ENCODE measurements at regions not wholly inside any gene's neighbourhood (a gene's known extent, or its start where the extent isn't known, plus 50 kb on each side); places are given as distances from the start of the nearest gene placed in this dataset.
A peak's percentile ranks its signal among the peaks of the same experiment; 100 is the strongest.

DNA sequence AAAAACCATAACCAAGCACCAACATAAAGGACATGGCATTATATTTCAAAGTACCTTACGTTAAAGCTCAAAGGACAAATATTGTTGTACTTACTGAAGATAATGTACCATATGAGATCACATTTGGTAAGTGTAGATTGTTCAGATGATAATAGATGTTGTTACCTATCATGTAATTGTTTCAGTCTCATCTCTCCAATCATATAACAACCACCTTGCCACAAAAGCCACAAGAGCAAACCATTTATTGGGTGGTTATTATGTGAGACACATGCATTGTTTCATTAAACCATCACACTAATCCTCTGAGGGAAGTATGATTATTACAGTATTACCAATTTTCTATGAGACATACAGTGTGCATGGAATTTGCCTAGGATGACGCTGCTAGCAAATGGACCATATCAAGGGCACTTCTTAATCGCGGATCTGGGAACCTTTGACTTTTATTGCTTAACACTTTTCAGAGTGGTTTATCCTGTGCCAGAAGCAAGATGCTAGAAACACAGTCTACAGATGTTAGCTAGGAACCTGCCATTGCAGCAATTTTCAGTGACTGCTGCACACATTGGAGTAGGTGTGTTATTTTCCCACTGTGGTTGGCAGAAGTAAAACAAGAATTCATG is 149.8 kb upstream of the AKIRIN2 start:
- DNase-seq (ENCODE audit: low spot score) = no peak

- DNase-seq (ENCODE audit: low spot score) = no peak
Measured at GRCh38 chr6:87848616-87849015, 146.6 kb upstream of the AKIRIN2 start.

DNA sequence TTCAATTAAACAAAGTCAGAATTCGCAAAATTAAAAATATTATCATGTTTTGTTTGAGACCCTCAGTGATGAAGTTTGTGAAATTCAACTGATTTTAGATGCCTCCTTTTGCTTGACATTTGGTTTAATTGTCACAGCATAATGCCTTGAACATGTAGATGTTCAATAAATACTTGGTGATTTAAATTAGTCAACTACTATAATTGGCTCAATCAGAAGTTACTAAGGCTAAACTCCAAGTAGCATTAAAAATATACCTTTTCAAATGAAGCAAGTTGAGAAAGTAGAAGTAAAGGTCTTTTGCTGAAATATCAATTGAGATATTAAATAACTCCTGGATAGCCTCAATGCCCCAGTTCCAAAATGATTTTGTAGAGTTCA is 145.8 kb upstream of the AKIRIN2 start:
- no peak for DNase-seq (ENCODE audit: low spot score)

DNA sequence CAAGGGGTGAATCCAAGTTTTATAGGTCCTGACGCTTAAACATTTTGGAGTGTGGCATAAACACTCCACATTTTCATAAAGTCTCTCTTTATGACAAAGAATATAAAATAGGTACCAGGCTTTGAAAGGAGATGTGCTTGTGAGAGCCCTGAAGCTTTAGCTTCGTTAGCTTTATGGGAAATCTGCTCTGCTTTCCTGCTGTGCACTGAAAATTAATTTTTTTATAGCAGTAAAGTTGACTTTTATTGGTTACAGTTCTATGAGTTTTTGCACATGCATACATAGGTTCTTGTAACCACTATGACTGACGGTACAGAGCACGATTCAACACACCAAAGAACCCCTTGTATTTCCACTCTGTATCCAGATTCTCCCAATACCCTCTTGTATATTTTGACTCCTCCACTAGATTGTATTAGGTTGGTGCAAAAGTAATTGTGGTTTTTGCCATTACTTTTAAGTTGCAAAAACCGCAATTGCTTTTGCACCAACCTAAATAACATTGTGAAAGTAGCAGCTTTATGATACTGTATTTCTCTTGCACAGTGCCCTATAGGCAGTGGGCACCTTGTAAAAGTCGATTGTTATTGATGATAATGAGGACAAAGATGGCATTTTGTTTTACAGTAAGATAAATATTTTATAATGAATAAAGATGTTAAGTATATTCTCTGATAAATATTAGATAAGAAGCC is 145.2 kb upstream of the AKIRIN2 start:
- no peak for DNase-seq (ENCODE audit: low spot score)

DNA sequence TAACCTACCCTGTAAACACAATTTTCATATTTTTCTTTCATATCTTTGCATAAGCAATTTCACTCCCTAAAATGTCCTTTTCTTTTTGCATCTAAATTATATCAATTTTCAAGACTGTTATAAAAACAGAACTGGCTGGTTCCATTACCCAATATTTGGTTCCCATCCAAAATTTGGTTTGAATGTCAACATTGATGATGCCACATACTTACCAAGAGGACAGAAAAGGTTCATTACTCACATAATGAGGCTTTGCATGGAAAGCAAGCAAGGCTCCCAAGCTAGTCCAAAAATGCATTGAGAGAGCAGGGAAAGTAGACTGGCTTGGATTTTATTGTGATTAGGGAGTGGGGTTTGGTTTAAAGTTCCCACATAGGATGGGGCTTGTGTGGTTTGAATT is 144.4 kb upstream of the AKIRIN2 start:
- DNase-seq (ENCODE audit: low spot score) = no peak

- no peak for DNase-seq (ENCODE audit: low spot score)
Measured at GRCh38 chr6:87840324-87840723, 138.3 kb upstream of the AKIRIN2 start.

DNA sequence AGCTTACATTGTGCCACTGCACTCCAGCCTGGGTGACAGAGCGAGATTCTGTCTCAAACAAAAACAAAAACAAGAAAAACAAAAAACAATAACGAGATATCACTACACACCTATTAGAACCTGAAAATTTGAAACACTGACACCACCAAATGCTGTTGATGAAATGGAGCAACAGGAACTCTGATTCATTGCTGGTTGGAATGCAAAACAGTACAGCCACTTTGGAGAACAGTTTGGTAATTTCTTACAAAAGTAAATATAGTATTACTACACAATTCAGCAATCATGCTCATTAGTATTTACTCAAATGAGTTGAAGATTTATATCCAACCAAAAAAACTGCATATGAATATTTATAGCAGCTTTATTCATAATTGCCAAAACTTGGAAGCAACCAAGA is 135.8 kb upstream of the AKIRIN2 start:
- no peak for DNase-seq (ENCODE audit: low spot score)

DNA sequence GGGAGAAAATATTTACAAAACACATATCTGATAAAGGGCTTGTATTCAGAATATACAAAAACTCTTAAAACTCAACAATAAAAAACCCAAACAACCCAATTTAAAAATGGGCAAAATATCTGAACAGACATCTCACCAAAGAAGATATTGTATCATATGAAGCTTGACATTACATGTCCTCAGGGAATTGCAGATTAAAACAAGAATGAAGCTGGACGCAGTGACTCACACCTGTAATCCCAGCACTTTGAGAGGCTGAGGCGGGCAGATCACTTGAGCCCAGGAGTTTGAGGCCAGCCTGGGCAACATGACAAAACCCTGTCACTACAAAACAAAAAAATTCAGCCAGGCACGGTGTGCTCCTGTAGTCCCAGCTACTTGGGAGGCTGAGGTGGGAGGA is 135.4 kb upstream of the AKIRIN2 start:
- DNase-seq (ENCODE audit: low spot score) = no peak

DNA sequence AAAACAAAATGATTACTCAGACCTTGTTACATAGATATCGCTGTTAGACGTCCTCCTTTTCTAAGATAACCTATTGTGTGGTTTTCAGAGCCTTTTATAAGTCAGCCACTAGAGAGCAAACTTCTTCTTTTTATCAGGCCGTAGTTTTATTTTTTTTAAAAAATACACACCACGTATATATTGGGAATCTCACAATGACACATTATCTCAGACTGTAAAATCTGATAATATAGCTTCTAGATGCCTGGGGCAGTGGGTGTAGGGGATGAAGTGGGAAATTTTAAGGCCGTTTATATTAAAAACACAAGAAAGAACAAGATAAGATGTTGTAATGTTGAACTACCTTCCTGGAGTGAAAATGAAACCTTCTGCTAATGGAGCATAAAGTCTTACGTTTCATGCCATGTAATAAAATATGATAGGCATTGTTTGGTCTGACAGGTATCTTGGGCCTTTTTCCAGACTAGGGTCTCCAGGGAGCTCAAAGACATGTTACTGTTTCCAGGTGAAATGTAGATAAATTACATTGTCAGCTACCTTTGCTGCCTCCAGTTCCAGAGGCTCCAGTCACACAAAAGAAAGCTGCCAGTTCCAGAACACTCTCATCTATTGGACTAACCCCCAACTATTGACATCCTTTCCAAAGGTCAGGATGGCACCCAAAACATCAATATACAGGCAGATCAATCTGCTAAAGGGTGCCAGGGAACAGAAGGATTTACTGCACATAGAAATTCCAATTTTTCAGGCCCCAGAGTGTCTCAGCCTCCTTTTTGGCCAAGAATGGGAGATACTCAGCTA is 130.2 kb upstream of the AKIRIN2 start:
- peak; percentile 27 for DNase-seq (ENCODE audit: low spot score)

DNA sequence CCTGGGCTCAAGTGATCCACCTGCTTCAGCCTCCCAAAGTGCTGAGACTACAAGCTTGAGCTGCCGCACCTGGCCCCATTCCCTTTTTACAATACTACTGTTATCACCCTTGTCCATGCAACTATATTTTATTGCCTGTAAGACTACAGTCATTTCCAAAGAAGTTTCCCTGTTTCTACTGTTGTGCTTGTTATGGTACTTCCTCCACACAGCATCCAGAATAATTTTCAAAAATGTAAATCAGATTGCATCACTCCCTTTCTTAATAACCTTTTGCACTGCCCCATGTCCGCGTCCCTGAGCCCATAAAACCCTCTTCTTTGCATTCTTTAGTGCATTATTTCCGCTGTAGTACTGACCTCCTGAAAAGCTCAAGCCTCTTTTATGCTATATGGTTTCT is 128.9 kb upstream of the AKIRIN2 start:
- no peak for DNase-seq (ENCODE audit: low spot score)

DNA sequence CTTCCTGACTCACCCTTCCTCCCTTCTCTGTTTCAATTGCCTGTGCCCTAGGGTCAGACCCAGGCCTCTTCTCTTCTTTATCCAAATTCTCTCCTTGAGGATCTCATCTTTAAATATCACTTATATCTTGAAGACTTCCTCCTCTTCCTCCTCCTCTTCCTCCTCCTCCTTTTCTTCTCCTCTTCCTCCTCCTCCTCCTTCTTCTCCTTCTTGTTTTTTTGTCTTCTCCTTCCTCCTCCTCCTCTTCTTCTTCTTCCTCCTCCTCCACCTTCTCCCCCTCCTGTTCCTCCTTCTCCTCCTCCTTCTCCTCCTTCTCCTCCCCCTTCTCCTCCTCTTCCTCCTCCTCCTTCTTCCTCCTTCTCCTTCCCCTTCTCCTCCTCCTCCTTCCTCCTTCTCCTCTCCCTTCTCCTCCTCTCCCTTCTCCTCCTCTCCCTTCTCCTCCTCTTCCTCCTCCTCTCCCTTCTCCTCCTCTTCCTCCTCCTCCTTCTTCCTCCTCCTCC is 127.6 kb upstream of the AKIRIN2 start:
- no peak for DNase-seq (ENCODE audit: low spot score)

DNA sequence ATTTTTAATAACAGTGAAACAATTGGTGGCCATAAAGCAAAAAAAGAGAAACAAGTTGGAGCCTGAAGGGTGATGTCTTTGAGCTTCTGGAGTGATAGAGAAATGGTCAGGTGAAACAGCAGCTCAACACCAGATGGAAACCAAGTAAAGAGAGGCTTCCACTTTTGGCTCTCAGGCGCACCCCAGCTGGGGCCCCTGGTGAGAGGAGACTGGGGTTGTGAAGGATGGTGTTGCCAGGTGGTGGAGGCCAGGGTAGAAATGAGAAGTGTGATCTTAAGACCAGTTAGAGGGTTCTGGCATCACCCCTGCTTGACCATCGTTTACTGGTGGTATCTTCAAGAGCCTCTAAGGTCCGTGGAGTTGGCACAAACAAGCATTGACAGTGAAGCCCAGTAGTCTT is 126.0 kb upstream of the AKIRIN2 start:
- no peak for DNase-seq (ENCODE audit: low spot score)

DNA sequence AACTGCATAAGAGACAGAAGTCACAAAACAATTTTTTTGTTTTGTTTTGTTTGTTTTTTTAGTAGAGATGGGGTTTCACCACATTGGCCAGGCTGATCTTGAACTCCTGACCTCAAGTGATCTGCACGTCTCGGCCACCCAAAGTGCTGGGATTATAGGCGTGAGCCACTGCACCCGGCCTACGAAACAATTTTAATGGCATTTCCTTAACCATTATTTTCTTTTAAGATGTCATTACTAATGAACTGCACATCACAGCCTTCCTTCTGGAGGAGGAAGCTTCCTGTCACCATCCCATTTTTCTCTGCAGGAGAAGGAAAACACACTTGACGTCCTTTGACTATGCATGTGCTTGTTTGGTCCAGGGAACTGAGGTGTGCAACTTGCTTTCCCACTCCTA is 125.3 kb upstream of the AKIRIN2 start:
- no peak for DNase-seq (ENCODE audit: low spot score)

DNA sequence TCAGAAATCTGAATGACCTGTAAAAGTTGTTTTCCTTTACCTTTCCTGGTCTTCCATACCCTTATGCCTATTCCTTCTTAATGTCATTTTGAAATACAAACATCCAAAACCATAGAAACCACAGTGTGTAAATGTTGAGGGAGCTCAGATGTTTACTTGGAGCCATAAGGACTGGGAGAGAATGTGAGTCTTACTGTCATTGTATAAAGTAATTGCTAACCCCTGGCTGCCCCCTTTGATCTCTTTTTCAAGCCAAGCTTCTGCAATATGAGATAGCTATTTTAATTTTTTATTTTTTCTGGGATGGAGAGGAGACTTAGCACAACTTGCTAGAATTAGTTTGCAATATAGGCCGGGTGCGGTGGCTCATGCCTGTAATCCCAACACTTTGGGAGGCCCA is 124.4 kb upstream of the AKIRIN2 start:
- no peak for DNase-seq (ENCODE audit: low spot score)

DNA sequence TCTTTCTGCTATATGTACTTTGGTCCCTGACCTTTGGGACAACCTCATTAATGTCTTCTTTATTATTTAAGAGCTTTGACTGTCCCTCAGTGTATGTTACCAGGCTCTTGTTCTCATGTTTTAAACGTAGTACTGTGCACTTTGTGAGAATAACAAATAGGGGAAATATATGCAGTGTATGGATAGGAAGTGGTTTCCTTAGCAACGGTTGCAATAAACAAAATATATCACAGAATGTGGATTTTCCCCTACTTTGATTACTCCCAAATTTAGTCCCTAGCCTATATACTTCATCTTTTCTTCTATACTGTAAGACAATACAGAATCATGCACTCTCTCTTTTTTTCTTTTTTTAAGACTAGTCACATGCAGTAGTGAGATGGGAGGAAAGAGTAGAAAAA is 123.8 kb upstream of the AKIRIN2 start:
- DNase-seq (ENCODE audit: low spot score) = no peak

GRCh38 chr6:87824958-87825491 is 123.0 kb upstream of the AKIRIN2 start:
- no peak for DNase-seq (ENCODE audit: low spot score)

DNA sequence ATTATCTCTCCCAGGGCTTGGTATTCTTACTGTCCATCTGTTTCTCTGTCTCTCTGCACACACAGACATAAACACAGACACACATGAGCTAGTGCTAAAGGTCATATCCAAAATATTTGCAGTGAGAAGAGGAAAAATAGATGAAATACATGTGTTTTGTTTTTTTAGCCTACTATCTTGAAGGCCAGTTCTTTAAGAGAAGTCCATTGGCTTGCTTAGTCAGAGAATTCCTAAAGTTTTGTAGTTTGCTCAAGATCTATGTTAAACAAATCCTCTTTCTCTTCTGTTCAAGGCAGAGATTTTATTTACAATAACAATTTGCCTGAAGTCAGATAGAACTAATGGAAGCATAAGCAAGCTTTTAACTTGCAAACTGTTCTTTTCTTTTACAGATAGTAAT is 120.0 kb upstream of the AKIRIN2 start:
- DNase-seq (ENCODE audit: low spot score) = no peak

GRCh38 chr6:87820343-87820984 is 118.4 kb upstream of the AKIRIN2 start:
- no peak for DNase-seq (ENCODE audit: low spot score)

DNA sequence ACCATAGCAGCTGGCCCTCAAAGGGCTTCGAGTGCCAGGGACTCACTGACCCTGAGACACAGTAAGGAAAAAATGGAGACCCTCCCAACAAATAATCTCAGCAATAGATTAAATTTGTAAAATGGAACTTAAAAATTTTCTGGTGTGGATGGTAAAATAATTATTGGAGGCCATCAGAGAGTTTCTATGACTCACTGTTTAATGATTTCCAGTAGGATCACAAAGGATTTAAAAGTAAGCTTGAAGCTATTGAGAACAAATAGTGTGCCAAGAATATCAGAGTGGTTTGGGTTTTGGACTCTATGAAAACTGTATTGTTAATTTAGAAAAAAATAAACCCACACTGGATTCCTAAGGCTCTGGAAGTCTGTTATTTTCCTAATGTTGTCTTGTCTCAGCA is 115.2 kb upstream of the AKIRIN2 start:
- no peak for DNase-seq (ENCODE audit: low spot score)

- no peak for DNase-seq (ENCODE audit: low spot score)
Measured at GRCh38 chr6:87815449-87815848, 113.4 kb upstream of the AKIRIN2 start.

GRCh38 chr6:87808005-87808757 is 106.1 kb upstream of the AKIRIN2 start:
- no peak for DNase-seq (ENCODE audit: low spot score)

GRCh38 chr6:87807475-87807874 is 105.4 kb upstream of the AKIRIN2 start:
- DNase-seq (ENCODE audit: low spot score) = no peak

Data from putamen (tissue), 1 donor.